HepG2 (cell line): ENCODE measurements at regions not wholly inside any gene's neighbourhood (a gene's known extent, or its start where the extent isn't known, plus 50 kb on each side); places are given as distances from the start of the nearest gene placed in this dataset.

Experiments used
- ATAC-seq: fragments of 200-7000 bp; cut with Tn5 transposase; 3 replicates; pipeline ENCODE4 v1.9.1; 2020; ENCODE audit warnings: mild to moderate bottlenecking, moderate library complexity
- BruUV-seq: library from RNA; stranded (reverse); fragments of 400-500 nt; replicated peaks from 2 replicates; lab custom pipeline; 2021; lab: Mats Ljungman, UMichigan
- CTCF ChIA-PET: fragments of 300-600 bp; formaldehyde crosslinking; extraction: SDS; loops from one replicate; lab custom pipeline; 2021; ENCODE audit warnings: low total read pairs, inconsistent platforms, low intra/inter-chr PET ratio; lab: Yijun Ruan, JAX
- POLR2A ChIA-PET: fragments of 350-600 bp; sonication (Branson Sonifier 250); formaldehyde crosslinking; loops from one replicate; lab custom pipeline; 2020; ENCODE audit warnings: antibody characterized with exemption, inconsistent platforms; lab: Yijun Ruan, JAX
- DNase-seq: peaks from one replicate; pipeline ENCODE4 v3.0.0-alpha.2; 2015; ENCODE audit warnings: low spot score
- FAIRE-seq: peaks from 3 replicates; lab custom pipeline; 2011; peaks lifted over from hg19 to GRCh38; lab: Jason Lieb, UNC
- H2AFZ ChIP-seq: one replicate; pipeline ENCODE4 v1.6.1; 2011; ENCODE audit warnings: low read length, inconsistent platforms
- H3K27ac ChIP-seq: fragments of 300-600 bp; 3 replicates; pipeline ENCODE4 v1.8.0; 2011; ENCODE audit warnings: mixed run types, mild to moderate bottlenecking, mixed read lengths, low read length, inconsistent platforms; ENCODE audit not compliant: insufficient read depth; ENCODE audit errors: extremely low read length
- H3K27me3 ChIP-seq, 2 experiments: fragments of 200-600 bp in 1 of 2; 2 replicates in 1 of 2; 3 replicates in 1 of 2; pipeline versions ENCODE4 v1.6.0 to v1.8.0; 2011; ENCODE audit warnings: low read length in 2 of 2, mild to moderate bottlenecking in 2 of 2, moderate library complexity in 2 of 2, inconsistent platforms in 1 of 2; ENCODE audit not compliant: insufficient read depth in 2 of 2, control insufficient read depth in 1 of 2
- H3K36me3 ChIP-seq, 2 experiments: fragments of 200-600 bp in 1 of 2; replicated peaks in 1 of 2; 2 replicates in 1 of 2; 3 replicates in 1 of 2; pipeline versions ENCODE4 v1.5.1 to v1.8.0; 2011; ENCODE audit warnings: low read length in 2 of 2, inconsistent platforms in 1 of 2; ENCODE audit not compliant: insufficient read depth in 2 of 2, control insufficient read depth in 1 of 2
- H3K4me1 ChIP-seq: 2 replicates; pipeline ENCODE4 v1.5.1; 2012; ENCODE audit warnings: low read length, inconsistent platforms; ENCODE audit not compliant: insufficient read depth
- H3K4me2 ChIP-seq: 2 replicates; pipeline ENCODE4 v1.6.0; 2011; ENCODE audit warnings: low read depth, low read length, inconsistent platforms
- H3K4me3 ChIP-seq, 3 experiments: fragments of 200-600 bp in 1 of 3; sonication (generic), shearing (Covaris generic) in 1 of 3; replicated peaks in 1 of 3; 2 replicates each; pipeline ENCODE4 v1.5.1; 2011 to 2016; ENCODE audit warnings: low read length in 3 of 3, inconsistent platforms in 2 of 3, low read depth in 2 of 3, mild to moderate bottlenecking in 2 of 3, control low read depth in 1 of 3, mixed read lengths in 1 of 3; ENCODE audit not compliant: insufficient read depth in 1 of 3
- H3K79me2 ChIP-seq: one replicate; pipeline ENCODE4 v1.6.1; 2011; ENCODE audit warnings: low read length, inconsistent platforms; ENCODE audit not compliant: insufficient read depth
- H3K9ac ChIP-seq: 2 replicates; pipeline ENCODE4 v1.6.0; 2011; ENCODE audit warnings: mild to moderate bottlenecking, low read depth, low read length, inconsistent platforms; ENCODE audit not compliant: insufficient read depth
- H3K9me3 ChIP-seq: 2 replicates; pipeline ENCODE4 v1.5.1; 2012; ENCODE audit warnings: mild to moderate bottlenecking, low read length
- H4K20me1 ChIP-seq: 2 replicates; pipeline ENCODE4 v1.6.0; 2011; ENCODE audit warnings: inconsistent platforms, mild to moderate bottlenecking, low read length, moderate library complexity; ENCODE audit not compliant: insufficient read depth
- ARHGAP35 ChIP-seq: sonication (generic); formaldehyde crosslinking; IDR thresholded peaks from 2 replicates; pipeline ENCODE4 v1.9.0; 2022; ENCODE audit warnings: mild to moderate bottlenecking, inconsistent platforms, moderate library complexity, missing genetic modification reagents, borderline replicate concordance
- MED8 ChIP-seq: sonication (generic); formaldehyde crosslinking; IDR thresholded peaks from 2 replicates; pipeline ENCODE4 v1.8.1; 2023; ENCODE audit warnings: mild to moderate bottlenecking, missing genetic modification reagents; ENCODE audit not compliant: insufficient replicate concordance
- MXI1 ChIP-seq: IDR thresholded peaks from 3 replicates; pipeline ENCODE4 v1.6.1; 2012; ENCODE audit warnings: low read depth, low read length, inconsistent platforms, borderline replicate concordance
- RFXAP ChIP-seq: sonication (generic); formaldehyde crosslinking; IDR thresholded peaks from 2 replicates; pipeline ENCODE4 v1.4.0; 2020; ENCODE audit warnings: missing genetic modification reagents, borderline replicate concordance
- TMF1 ChIP-seq: sonication (generic); formaldehyde crosslinking; IDR thresholded peaks from 2 replicates; pipeline ENCODE4 v1.8.1; 2022; ENCODE audit warnings: low read depth, missing genetic modification reagents
- ZBTB43 ChIP-seq: sonication (generic); formaldehyde crosslinking; conservative IDR thresholded peaks from 2 replicates; pipeline ENCODE4 v1.4.0; 2020; ENCODE audit warnings: missing genetic modification reagents
- ZKSCAN1 ChIP-seq: fragments of 150-350 bp; IDR thresholded peaks from 2 replicates; pipeline ENCODE4 v1.6.1; 2014; ENCODE audit warnings: low read length
- ZNF549 ChIP-seq: sonication (generic); formaldehyde crosslinking; IDR thresholded peaks from 2 replicates; pipeline ENCODE4 v1.5.0; 2020; ENCODE audit warnings: missing genetic modification reagents
- ZNF615 ChIP-seq: sonication (generic); formaldehyde crosslinking; IDR thresholded peaks from 2 replicates; pipeline ENCODE4 v1.5.0; 2020; ENCODE audit warnings: mild to moderate bottlenecking, missing genetic modification reagents, borderline replicate concordance
- WGBS: methylation state at CpG from one replicate; pipeline ENCODE4 v1.1.6; 2017; ENCODE audit warnings: low lambda C conversion rate; 5-methylcytosine and 5-hydroxymethylcytosine counted together
- in situ Hi-C: cut with HindIII; loops from 2 replicates; pipeline ENCODE4 v1.10.0; 2017; ENCODE audit warnings: low pct_unique_long_range_greater_than_20kb; ENCODE audit not compliant: extremely low pct_ligation_motif_present
- intact Hi-C: fragments of 100-400 bp; cut with micrococcal nuclease; formaldehyde crosslinking; loops from one replicate; pipeline ENCODE4 v1.10.0; 2022; ENCODE audit not compliant: unreplicated experiment
- TF ChIP-seq, protein P1 (sequence below): IDR thresholded peaks from 2 replicates; pipeline ENCODE4 v1.6.1; 2016; ENCODE audit warnings: mild to moderate bottlenecking, missing biosample characterization, missing genetic modification reagents
- TF ChIP-seq, protein P2 (sequence below): sonication (generic); formaldehyde crosslinking; IDR thresholded peaks from 2 replicates; pipeline ENCODE4 v1.4.0; 2020; ENCODE audit warnings: mild to moderate bottlenecking, missing genetic modification reagents, borderline replicate concordance

DNA sequence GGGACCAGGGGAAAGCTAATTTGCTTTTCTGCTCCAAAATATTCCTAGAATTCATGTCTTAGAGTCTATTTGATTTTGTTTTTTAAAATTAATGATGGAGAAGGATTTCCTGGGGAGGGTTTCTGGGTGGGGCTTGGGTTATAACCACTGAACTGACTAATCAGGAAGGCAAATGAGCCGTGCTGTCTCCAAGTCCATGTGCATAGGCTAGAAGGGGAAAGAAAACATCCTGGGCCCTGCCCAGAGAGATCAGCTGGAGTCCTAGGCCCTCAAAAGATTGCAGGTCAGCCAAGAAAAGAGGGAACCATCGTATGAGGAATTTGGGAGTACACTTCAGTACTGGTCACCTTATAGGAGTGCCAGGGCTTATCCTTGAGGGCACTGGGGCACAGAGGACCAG is 480.2 kb upstream of the CELF4 start:
- H3K79me2 ChIP-seq: no peaks in the 10 kb centered on the region
- DNase-seq (no peak), ATAC-seq (no peak), FAIRE-seq (no peak)
- WGBS: 0% methylated on average over 2 of the region's 2 CpGs
- no peak overlapping the region for H3K4me3 ChIP-seq
- TF ChIP-seq MED8 (CRISPR knock-in tag) (no peak), ZNF615 (CRISPR knock-in tag) (no peak), ZBTB43 (CRISPR knock-in tag) (no peak), ZKSCAN1 (no peak), ZNF549 (no peak), TMF1 (no peak), MXI1 (no peak), RFXAP (no peak), ARHGAP35 (no peak)
- TF ChIP-seq, protein P1, sequence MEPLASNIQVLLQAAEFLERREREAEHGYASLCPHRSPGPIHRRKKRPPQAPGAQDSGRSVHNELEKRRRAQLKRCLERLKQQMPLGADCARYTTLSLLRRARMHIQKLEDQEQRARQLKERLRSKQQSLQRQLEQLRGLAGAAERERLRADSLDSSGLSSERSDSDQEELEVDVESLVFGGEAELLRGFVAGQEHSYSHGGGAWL (CRISPR knock-in tag): no peak
- TF ChIP-seq, protein P2, sequence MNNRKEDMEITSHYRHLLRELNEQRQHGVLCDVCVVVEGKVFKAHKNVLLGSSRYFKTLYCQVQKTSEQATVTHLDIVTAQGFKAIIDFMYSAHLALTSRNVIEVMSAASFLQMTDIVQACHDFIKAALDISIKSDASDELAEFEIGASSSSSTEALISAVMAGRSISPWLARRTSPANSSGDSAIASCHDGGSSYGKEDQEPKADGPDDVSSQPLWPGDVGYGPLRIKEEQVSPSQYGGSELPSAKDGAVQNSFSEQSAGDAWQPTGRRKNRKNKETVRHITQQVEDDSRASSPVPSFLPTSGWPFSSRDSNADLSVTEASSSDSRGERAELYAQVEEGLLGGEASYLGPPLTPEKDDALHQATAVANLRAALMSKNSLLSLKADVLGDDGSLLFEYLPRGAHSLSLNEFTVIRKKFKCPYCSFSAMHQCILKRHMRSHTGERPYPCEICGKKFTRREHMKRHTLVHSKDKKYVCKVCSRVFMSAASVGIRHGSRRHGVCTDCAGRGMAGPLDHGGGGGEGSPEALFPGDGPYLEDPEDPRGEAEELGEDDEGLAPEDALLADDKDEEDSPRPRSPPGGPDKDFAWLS (CRISPR knock-in tag): no peak
- no peaks in the 10 kb centered on the region for H3K27me3 ChIP-seq
- no TSS peak for BruUV-seq
- H3K4me2 ChIP-seq: no peak overlapping the region
- no peak overlapping the region for H2AFZ ChIP-seq
- POLR2A ChIA-PET: no interaction called here
- H4K20me1 ChIP-seq: no peaks in the 10 kb centered on the region
- H3K27ac ChIP-seq: no peak overlapping the region
- CTCF ChIA-PET: no interaction called here
- intact Hi-C loops (no loop called here), in situ Hi-C loops (no loop called here)
- H3K9me3 ChIP-seq: no peaks in the 10 kb centered on the region
- H3K4me1 ChIP-seq: no peaks in the 10 kb centered on the region
- H3K36me3 ChIP-seq: no peaks in the 10 kb centered on the region
- no peak overlapping the region for H3K9ac ChIP-seq
